H9 (cell line): ENCODE measurements at regions not wholly inside any gene's neighbourhood (a gene's known extent, or its start where the extent isn't known, plus 50 kb on each side); places are given as distances from the start of the nearest gene placed in this dataset.
A peak's percentile ranks its signal among the peaks of the same experiment; 100 is the strongest.

Experiments
- DNase-seq: peaks from one replicate; pipeline ENCODE4 v3.0.0-alpha.2; 2017
- H2AFZ ChIP-seq: one replicate; pipeline ENCODE4 v1.6.1; 2013; ENCODE audit warnings: mild to moderate bottlenecking, low read length, control low read depth, moderate library complexity
- H2AK5ac ChIP-seq: 2 replicates; pipeline ENCODE4 v1.6.1; 2013; ENCODE audit warnings: low read length, control low read depth, mixed read lengths; ENCODE audit not compliant: insufficient read length
- H2BK120ac ChIP-seq: one replicate; pipeline ENCODE4 v1.6.1; 2013; ENCODE audit warnings: low read depth, mild to moderate bottlenecking, low read length, control low read depth, inconsistent platforms; ENCODE audit not compliant: poor library complexity, severe bottlenecking
- H2BK12ac ChIP-seq: 2 replicates; pipeline ENCODE4 v1.6.1; 2013; ENCODE audit warnings: low read length, control low read depth, mixed read lengths, low read depth; ENCODE audit not compliant: insufficient read length
- H2BK15ac ChIP-seq: 2 replicates; pipeline ENCODE4 v1.6.1; 2013; ENCODE audit warnings: low read depth, low read length, control low read depth
- H2BK20ac ChIP-seq: one replicate; pipeline ENCODE4 v1.6.1; 2013; ENCODE audit warnings: low read depth, mild to moderate bottlenecking, low read length, control low read depth, inconsistent platforms; ENCODE audit not compliant: poor library complexity, severe bottlenecking
- H2BK5ac ChIP-seq: 2 replicates; pipeline ENCODE4 v1.6.1; 2013; ENCODE audit warnings: low read length, control low read depth, mixed read lengths; ENCODE audit not compliant: insufficient read length
- H3K14ac ChIP-seq: 2 replicates; pipeline ENCODE4 v1.6.1; 2013; ENCODE audit warnings: low read length, control low read depth; ENCODE audit not compliant: insufficient read depth
- H3K18ac ChIP-seq: 2 replicates; pipeline ENCODE4 v1.6.1; 2013; ENCODE audit warnings: low read depth, mild to moderate bottlenecking, mixed read lengths, low read length, control low read depth; ENCODE audit not compliant: insufficient read length
- H3K23ac ChIP-seq: 2 replicates; pipeline ENCODE4 v1.6.1; 2013; ENCODE audit warnings: low read length, control low read depth, mixed read lengths, low read depth; ENCODE audit not compliant: insufficient read length
- H3K23me2 ChIP-seq: 2 replicates; pipeline ENCODE4 v1.6.1; 2013; ENCODE audit warnings: low read depth, mild to moderate bottlenecking, mixed read lengths, low read length, control low read depth; ENCODE audit not compliant: insufficient read length, poor library complexity, severe bottlenecking
- H3K27ac ChIP-seq: 2 replicates; pipeline ENCODE4 v1.5.1; 2013; ENCODE audit warnings: low read length, control low read depth, mixed read lengths, low read depth; ENCODE audit not compliant: insufficient read length
- H3K27me3 ChIP-seq: 2 replicates; pipeline ENCODE4 v1.6.1; 2013; ENCODE audit warnings: low read length, control low read depth, inconsistent platforms; ENCODE audit not compliant: insufficient read depth
- H3K4ac ChIP-seq: 2 replicates; pipeline ENCODE4 v1.6.1; 2013; ENCODE audit warnings: low read depth, mild to moderate bottlenecking, control low read depth, inconsistent platforms, low read length, moderate library complexity
- H3K4me1 ChIP-seq: 2 replicates; pipeline ENCODE4 v1.6.1; 2013; ENCODE audit warnings: low read length, control low read depth, inconsistent platforms; ENCODE audit not compliant: insufficient read depth
- H3K4me2 ChIP-seq: 2 replicates; pipeline ENCODE4 v1.6.1; 2013; ENCODE audit warnings: low read length, control low read depth, mixed read lengths; ENCODE audit not compliant: insufficient read length, insufficient read depth
- H3K56ac ChIP-seq: 2 replicates; pipeline ENCODE4 v1.6.1; 2013; ENCODE audit warnings: low read depth, mild to moderate bottlenecking, mixed read lengths, low read length, control low read depth; ENCODE audit not compliant: insufficient read length
- H3K79me1 ChIP-seq: 2 replicates; pipeline ENCODE4 v1.6.1; 2013; ENCODE audit warnings: low read depth, mild to moderate bottlenecking, moderate library complexity, low read length, control low read depth, inconsistent platforms; ENCODE audit not compliant: insufficient read depth, poor library complexity, severe bottlenecking
- H3K79me2 ChIP-seq: 2 replicates; pipeline ENCODE4 v1.6.1; 2013; ENCODE audit warnings: low read length, control low read depth, inconsistent platforms; ENCODE audit not compliant: insufficient read depth
- H3K9ac ChIP-seq: 2 replicates; pipeline ENCODE4 v1.6.1; 2013; ENCODE audit warnings: low read length, control low read depth, mixed read lengths; ENCODE audit not compliant: insufficient read length; ENCODE audit errors: extremely low read depth
- H3K9me3 ChIP-seq: one replicate; pipeline ENCODE4 v1.6.1; 2013; ENCODE audit warnings: low read depth, low read length, inconsistent platforms; ENCODE audit not compliant: control insufficient read depth
- H3T11ph ChIP-seq: one replicate; pipeline ENCODE4 v1.6.1; 2013; ENCODE audit warnings: mild to moderate bottlenecking, low read length, control low read depth, inconsistent platforms
- H4K20me1 ChIP-seq: one replicate; pipeline ENCODE4 v1.6.1; 2013; ENCODE audit not compliant: control insufficient read depth, insufficient read length, insufficient read depth
- H4K5ac ChIP-seq: 2 replicates; pipeline ENCODE4 v1.6.1; 2013; ENCODE audit warnings: low read depth, mild to moderate bottlenecking, mixed read lengths, low read length, control low read depth; ENCODE audit not compliant: insufficient read length
- H4K8ac ChIP-seq: replicated peaks from 2 replicates; pipeline ENCODE4 v1.6.1; 2013; ENCODE audit warnings: low read length, control low read depth, mixed read lengths, low read depth; ENCODE audit not compliant: insufficient read length
- H4K91ac ChIP-seq: 2 replicates; pipeline ENCODE4 v1.6.1; 2013; ENCODE audit warnings: low read depth, mild to moderate bottlenecking, moderate library complexity, mixed read lengths, low read length, control low read depth; ENCODE audit not compliant: insufficient read length
- H3K27ac Mint-ChIP-seq, 3 experiments: 2 replicates in 2 of 3; 3 replicates in 1 of 3; pipeline ENCODE4 v1.8.0; 2020 to 2021; ENCODE audit warnings: mixed read lengths in 3 of 3, mild to moderate bottlenecking in 1 of 3, moderate library complexity in 1 of 3
- H3K27me3 Mint-ChIP-seq: 2 replicates; pipeline ENCODE4 v1.8.0; 2021; ENCODE audit warnings: low read depth, mild to moderate bottlenecking, moderate library complexity, mixed read lengths
- H3K36me3 Mint-ChIP-seq, 3 experiments: 2 replicates in 2 of 3; 3 replicates in 1 of 3; pipeline ENCODE4 v1.8.0; 2020 to 2021; ENCODE audit warnings: low read depth in 3 of 3, mixed read lengths in 3 of 3; ENCODE audit not compliant: insufficient read depth in 1 of 3
- H3K4me1 Mint-ChIP-seq, 2 experiments: 2 replicates each; pipeline ENCODE4 v1.8.0; 2020; ENCODE audit warnings: mixed read lengths in 2 of 2
- H3K4me3 Mint-ChIP-seq, 2 experiments: 2 replicates in 1 of 2; 3 replicates in 1 of 2; pipeline ENCODE4 v1.8.0; 2020 to 2021; ENCODE audit warnings: mild to moderate bottlenecking in 2 of 2, mixed read lengths in 2 of 2, moderate library complexity in 1 of 2
- H3K9me3 Mint-ChIP-seq, 2 experiments: 2 replicates in 1 of 2; 3 replicates in 1 of 2; pipeline ENCODE4 v1.8.0; 2020; ENCODE audit warnings: mild to moderate bottlenecking in 2 of 2, mixed read lengths in 2 of 2, moderate library complexity in 1 of 2
- WGBS: extraction: QIAGEN DNeasy Blood & Tissue Kit; methylation state at CpG from one replicate; pipeline ENCODE4 v1.1.7; 2013; ENCODE audit warnings: missing lambda C conversion rate, low lambda C conversion rate, mixed read lengths; ENCODE audit not compliant: insufficient read length; ENCODE audit errors: extremely low coverage; 5-methylcytosine and 5-hydroxymethylcytosine counted together
- TF ChIP-seq, protein P1 (sequence below): fragments of 200-600 bp; sonication (generic); conservative IDR thresholded peaks from 3 replicates; pipeline ENCODE4 v1.8.0; 2021; ENCODE audit warnings: antibody characterized with exemption, mild to moderate bottlenecking

DNA sequence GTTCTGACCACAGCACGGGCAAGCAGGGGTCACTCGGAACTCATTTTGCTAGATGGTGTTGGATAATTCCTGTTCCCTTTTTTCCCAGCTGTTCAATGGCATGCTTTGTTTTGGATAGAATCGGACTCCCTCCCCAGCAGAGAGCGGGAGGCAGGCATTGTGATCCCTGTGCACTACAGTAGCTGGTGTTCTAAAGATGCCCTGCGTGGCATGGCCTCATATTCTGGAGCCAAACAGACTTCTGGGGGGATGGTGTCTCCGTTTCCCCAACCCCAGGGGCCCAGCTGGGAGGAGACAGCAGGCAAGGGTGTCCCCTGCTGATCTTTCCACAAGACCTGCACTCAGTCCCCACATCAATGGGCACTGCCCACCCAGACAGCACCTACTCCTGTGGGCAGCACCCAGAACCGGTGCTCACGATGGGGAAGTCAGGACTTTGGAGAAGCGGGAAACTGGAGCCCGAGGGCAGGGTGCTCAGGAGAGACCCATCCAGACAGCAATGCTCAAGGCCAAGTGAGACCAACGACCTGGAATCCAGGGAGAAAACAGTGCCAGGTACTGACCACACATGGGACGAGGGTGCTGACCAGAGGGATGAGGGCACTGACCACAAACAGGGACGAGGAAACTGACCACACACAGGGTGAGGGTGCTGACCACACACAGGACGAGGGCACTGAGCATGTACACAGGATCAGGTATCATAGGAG is 934.9 kb downstream of the BRD1 start:
- Histone ChIP-seq H3K23ac (no peak overlapping the region), H2BK12ac (no peak overlapping the region), H2BK15ac (no peak overlapping the region), H3K79me1 (no peaks in the 10 kb centered on the region), H3K14ac (no peak overlapping the region), H4K8ac (no peak overlapping the region), H3K4me2 (no peak overlapping the region), H4K91ac (no peak overlapping the region), H3T11ph (no peak overlapping the region), H2BK5ac (no peak overlapping the region), H4K5ac (no peak overlapping the region), H3K9me3 (no peaks in the 10 kb centered on the region), H4K20me1 (no peaks in the 10 kb centered on the region), H3K27me3 (no peaks in the 10 kb centered on the region), H3K4me1 (no peaks in the 10 kb centered on the region), H2BK20ac (no peak overlapping the region), H3K56ac (no peak overlapping the region), H3K9ac (no peak overlapping the region), H2BK120ac (no peak overlapping the region), H2AK5ac (no peak overlapping the region), H3K23me2 (no peaks in the 10 kb centered on the region), H3K27ac (no peak overlapping the region), H2AFZ (no peak overlapping the region), H3K79me2 (no peaks in the 10 kb centered on the region), H3K18ac (no peak overlapping the region), H3K4ac (no peak overlapping the region)
- H3K36me3 Mint-ChIP-seq, result peaks cover 0 to 2% (median 0%) of the 10 kb centered on the region in 3 experiments; a peak in 1 of 7 replicates
- H3K9me3 Mint-ChIP-seq, result no peaks in the 10 kb centered on the region
- peak; percentile 17 for DNase-seq
- no peak overlapping the region for H3K4me3 Mint-ChIP-seq
- WGBS, result no CpG with 5 or more reads among the region's 14 CpGs
- H3K4me1 Mint-ChIP-seq, result no peaks in the 10 kb centered on the region
- TF ChIP-seq, protein P1, sequence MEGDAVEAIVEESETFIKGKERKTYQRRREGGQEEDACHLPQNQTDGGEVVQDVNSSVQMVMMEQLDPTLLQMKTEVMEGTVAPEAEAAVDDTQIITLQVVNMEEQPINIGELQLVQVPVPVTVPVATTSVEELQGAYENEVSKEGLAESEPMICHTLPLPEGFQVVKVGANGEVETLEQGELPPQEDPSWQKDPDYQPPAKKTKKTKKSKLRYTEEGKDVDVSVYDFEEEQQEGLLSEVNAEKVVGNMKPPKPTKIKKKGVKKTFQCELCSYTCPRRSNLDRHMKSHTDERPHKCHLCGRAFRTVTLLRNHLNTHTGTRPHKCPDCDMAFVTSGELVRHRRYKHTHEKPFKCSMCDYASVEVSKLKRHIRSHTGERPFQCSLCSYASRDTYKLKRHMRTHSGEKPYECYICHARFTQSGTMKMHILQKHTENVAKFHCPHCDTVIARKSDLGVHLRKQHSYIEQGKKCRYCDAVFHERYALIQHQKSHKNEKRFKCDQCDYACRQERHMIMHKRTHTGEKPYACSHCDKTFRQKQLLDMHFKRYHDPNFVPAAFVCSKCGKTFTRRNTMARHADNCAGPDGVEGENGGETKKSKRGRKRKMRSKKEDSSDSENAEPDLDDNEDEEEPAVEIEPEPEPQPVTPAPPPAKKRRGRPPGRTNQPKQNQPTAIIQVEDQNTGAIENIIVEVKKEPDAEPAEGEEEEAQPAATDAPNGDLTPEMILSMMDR, result no peak
- H3K27ac Mint-ChIP-seq, result no peak overlapping the region; a peak in 2 of 7 replicates
- H3K27me3 Mint-ChIP-seq, result peaks cover 40% of the 10 kb centered on the region
